GM19035 (cell line): ENCODE measurements at regions not wholly inside any gene's neighbourhood (a gene's known extent, or its start where the extent isn't known, plus 50 kb on each side); places are given as distances from the start of the nearest gene placed in this dataset.

ENCODE experiments used
- ATAC-seq: cut with Tn5 transposase; IDR thresholded peaks from one replicate; pipeline ENCODE4 v1.9.1; 2021; ENCODE audit not compliant: unreplicated experiment

DNA sequence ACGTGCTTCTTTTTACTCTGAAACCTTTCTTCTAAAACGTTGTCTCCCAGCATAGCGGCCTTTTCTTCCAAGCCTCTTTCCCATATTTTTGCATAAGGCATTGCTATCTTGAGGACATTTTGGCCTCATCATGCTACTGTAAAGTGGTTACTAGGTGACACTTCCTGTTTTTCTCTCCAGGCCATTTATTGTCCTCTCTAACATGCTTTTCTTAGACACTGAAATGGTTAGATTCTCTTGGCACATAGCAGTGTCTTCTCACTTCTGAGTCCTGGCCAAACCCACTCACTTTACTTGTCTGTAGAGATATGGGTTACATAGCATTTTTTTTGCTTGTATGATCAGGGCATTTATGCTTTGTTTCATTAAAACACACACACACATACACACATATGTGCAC, 50.1 kb upstream of the KCNH7 start:
- no peak for ATAC-seq
